Right atrium auricular region (tissue), 2 donors: ENCODE measurements at regions not wholly inside any gene's neighbourhood (a gene's known extent, or its start where the extent isn't known, plus 50 kb on each side); places are given as distances from the start of the nearest gene placed in this dataset.
A peak's percentile ranks its signal among the peaks of the same experiment; 100 is the strongest.

ENCODE experiments used
- DNase-seq: peaks from one replicate; pipeline ENCODE4 v3.0.0-alpha.2; 2019; ENCODE audit warnings: low spot score
- H3K27ac ChIP-seq, 2 donors: fragments of 200-600 bp; sonication (generic); 1 replicate in 1 of 2; 2 replicates in 1 of 2; pipeline ENCODE4 v1.5.1; 2016 to 2019
- H3K27me3 ChIP-seq, 2 donors: fragments of 200-600 bp; sonication (generic); one replicate each; pipeline versions ENCODE4 v1.5.1 to v1.6.0; 2017 to 2019
- H3K36me3 ChIP-seq: fragments of 200-600 bp; sonication (generic); one replicate; pipeline ENCODE4 v1.5.1; 2016
- H3K4me1 ChIP-seq, 2 donors: fragments of 200-600 bp; sonication (generic); one replicate each; pipeline versions ENCODE4 v1.5.1 to v1.6.0; 2017 to 2019
- H3K4me3 ChIP-seq, 2 donors: fragments of 200-600 bp; sonication (generic); 1 replicate in 1 of 2; 2 replicates in 1 of 2; pipeline ENCODE4 v1.5.1; 2017 to 2019; ENCODE audit warnings: mild to moderate bottlenecking in 1 of 2, moderate library complexity in 1 of 2
- H3K9me3 ChIP-seq, 2 donors: fragments of 200-600 bp; sonication (generic); one replicate each; pipeline ENCODE4 v1.5.1; 2019
- TF ChIP-seq, protein P1 (sequence below), 2 donors: fragments of 200-600 bp; sonication (generic); IDR thresholded peaks; one replicate each; pipeline ENCODE4 v1.5.1; 2019; ENCODE audit warnings: antibody characterized with exemption in 2 of 2

DNA sequence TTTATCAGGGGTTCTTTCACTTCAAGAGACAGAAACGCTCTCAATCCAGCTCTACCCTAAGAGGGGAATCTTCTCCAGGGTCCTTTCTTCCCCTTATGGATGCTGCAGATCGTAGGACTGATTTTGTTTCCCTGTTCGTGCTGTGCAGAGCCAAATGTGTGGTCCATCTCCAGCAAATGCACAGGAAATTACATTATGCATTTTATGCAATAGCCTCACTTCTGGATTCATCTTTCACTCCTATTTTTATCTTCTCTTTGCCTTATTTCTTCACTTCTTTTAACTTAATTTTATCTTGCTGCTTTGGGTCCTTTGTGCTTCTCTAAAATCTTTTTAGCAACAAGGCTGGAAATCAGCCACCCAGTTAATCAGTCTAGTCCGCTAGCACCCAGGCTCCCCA lies 184.5 kb upstream of the INHBA start:
- TF ChIP-seq, protein P1, sequence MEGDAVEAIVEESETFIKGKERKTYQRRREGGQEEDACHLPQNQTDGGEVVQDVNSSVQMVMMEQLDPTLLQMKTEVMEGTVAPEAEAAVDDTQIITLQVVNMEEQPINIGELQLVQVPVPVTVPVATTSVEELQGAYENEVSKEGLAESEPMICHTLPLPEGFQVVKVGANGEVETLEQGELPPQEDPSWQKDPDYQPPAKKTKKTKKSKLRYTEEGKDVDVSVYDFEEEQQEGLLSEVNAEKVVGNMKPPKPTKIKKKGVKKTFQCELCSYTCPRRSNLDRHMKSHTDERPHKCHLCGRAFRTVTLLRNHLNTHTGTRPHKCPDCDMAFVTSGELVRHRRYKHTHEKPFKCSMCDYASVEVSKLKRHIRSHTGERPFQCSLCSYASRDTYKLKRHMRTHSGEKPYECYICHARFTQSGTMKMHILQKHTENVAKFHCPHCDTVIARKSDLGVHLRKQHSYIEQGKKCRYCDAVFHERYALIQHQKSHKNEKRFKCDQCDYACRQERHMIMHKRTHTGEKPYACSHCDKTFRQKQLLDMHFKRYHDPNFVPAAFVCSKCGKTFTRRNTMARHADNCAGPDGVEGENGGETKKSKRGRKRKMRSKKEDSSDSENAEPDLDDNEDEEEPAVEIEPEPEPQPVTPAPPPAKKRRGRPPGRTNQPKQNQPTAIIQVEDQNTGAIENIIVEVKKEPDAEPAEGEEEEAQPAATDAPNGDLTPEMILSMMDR (IDR thresholded peaks at IDR 0.05) = no peak
- DNase-seq = no peak
- H3K27ac ChIP-seq = no peak overlapping the region
- H3K4me1 ChIP-seq = peaks cover 0 to 16% of the 10 kb centered on the region in 2 donors
- H3K4me3 ChIP-seq = no peak overlapping the region
- H3K36me3 ChIP-seq = no peaks in the 10 kb centered on the region
- no peaks in the 10 kb centered on the region for H3K9me3 ChIP-seq
- H3K27me3 ChIP-seq = no peaks in the 10 kb centered on the region

DNA sequence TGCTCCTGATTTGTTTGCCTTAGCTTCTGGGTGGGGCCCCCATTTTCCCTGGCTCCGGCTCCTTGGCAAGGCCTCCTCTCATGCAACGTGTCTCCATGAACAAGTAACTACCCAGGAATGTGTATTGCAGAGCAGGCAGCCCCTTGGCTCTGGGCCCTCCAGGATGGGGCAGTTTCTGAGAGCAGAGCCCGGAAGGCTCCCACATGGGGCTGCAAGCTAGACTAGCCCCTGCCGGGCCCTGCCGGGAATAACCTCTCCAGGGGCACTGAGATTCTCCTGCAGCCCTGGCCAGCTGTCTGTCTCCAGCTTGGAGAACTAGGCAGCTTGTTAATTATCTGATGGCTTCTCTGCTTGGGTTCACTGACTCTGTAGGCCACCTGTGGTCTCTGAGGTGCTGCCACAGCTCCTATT lies 184.0 kb upstream of the INHBA start:
- H3K4me1 ChIP-seq = peaks cover 0 to 16% of the 10 kb centered on the region in 2 donors
- TF ChIP-seq, protein P1 (IDR thresholded peaks at IDR 0.05) = no peak
- H3K4me3 ChIP-seq = no peak overlapping the region
- no peaks in the 10 kb centered on the region for H3K36me3 ChIP-seq
- H3K9me3 ChIP-seq = no peaks in the 10 kb centered on the region
- no peak overlapping the region for H3K27ac ChIP-seq
- peak; percentile 82 for DNase-seq
- H3K27me3 ChIP-seq = no peaks in the 10 kb centered on the region

DNA sequence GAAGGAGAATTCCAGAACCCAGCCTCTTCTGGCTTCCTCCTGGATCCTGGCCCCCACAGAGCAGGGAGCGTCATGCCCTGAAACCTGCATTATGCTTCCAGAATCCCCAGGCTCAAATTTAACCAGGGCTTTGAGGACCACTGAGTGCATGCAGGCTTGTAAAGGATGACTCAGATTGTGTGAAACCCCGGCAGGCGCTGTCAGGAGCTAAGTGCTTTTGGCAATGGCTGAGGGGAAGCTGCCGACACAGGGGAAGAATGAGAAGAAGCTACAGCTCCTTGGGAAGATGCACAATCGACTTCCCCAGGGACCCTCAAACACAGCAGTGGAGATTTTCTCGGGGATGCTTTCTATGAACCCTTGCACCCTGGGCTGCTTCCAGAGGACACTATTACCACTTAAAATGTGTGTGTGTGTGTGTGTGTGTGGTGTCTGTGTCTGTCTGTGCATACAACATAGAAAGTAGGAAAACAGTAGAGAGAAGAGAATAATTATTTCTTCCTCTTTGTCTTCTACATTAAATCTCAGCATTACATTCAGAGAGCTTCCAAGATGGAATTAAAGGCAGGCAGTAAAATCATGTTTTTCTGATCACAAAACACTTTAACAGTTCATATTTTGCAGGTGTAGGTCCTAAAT lies 183.5 kb upstream of the INHBA start:
- no peak overlapping the region for H3K27ac ChIP-seq
- TF ChIP-seq, protein P1 (IDR thresholded peaks at IDR 0.05) = no peak

DNA sequence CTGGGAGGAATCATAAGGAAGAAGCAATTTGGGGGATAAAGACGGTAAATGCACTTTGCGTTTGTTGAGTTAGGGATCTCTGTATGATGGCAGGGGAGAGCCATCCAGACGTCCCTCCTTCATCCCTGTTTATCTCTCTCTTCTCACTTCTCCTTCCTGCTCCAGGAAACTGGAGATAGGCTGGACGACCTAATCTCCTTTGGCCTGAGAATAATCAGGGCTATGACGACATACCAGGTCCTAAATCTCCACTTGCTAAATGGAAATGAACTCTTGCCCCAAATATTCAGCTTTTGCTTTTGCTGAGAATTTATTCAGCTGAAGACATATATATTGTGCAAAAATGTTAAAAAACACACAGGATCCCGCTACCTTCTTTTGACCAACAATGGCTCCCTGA lies 182.9 kb upstream of the INHBA start:
- Histone ChIP-seq H3K4me3 (no peak overlapping the region), H3K36me3 (no peaks in the 10 kb centered on the region), H3K27me3 (no peaks in the 10 kb centered on the region), H3K27ac (no peak overlapping the region), H3K9me3 (no peaks in the 10 kb centered on the region), H3K4me1 (peaks cover 0 to 16% of the 10 kb centered on the region in 2 donors)
- DNase-seq = no peak
- TF ChIP-seq, protein P1 (IDR thresholded peaks at IDR 0.05) = no peak

More for the DNA sequence above, 183.5 kb upstream of the INHBA start:
- no peaks in the 10 kb centered on the region for H3K9me3 ChIP-seq
- no peaks in the 10 kb centered on the region for H3K36me3 ChIP-seq
- H3K27me3 ChIP-seq = no peaks in the 10 kb centered on the region
- DNase-seq = no peak
- H3K4me1 ChIP-seq = peaks cover 0 to 16% of the 10 kb centered on the region in 2 donors
- H3K4me3 ChIP-seq = no peak overlapping the region

DNA sequence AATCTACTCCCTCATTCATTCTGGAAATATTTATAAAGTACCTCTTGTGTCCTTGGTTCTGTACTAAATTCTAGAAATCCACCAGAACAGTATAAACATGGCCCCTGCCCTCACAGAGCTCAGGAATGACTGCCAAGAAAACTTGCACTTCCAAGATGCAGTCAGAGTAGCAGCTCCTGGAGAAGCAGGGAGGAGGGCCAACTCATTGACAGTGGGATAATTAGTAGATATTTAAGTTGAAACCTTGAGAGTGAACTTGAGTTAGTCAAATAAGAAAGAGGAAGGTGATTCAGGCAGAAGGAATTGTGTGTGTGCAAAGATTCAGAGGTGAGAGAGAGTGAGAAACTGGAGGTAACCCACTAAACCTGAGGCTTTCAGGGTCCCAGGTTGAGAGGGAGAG lies 182.2 kb upstream of the INHBA start:
- no peak for DNase-seq
- H3K36me3 ChIP-seq = no peaks in the 10 kb centered on the region
- no peaks in the 10 kb centered on the region for H3K27me3 ChIP-seq
- TF ChIP-seq, protein P1 (IDR thresholded peaks at IDR 0.05) = no peak
- no peak overlapping the region for H3K27ac ChIP-seq
- H3K9me3 ChIP-seq = no peaks in the 10 kb centered on the region
- peaks cover 0 to 16% of the 10 kb centered on the region in 2 donors for H3K4me1 ChIP-seq
- no peak overlapping the region for H3K4me3 ChIP-seq
